ENCODE measurements at regions not wholly inside any gene's neighbourhood (a gene's known extent, or its start where the extent isn't known, plus 50 kb on each side); places are given as distances from the start of the nearest gene placed in this dataset.

- no peak for TF ChIP-seq POLR2AphosphoS5 (IDR thresholded peaks at IDR 0.05; ENCODE audit: low read depth, low read length)
- TF ChIP-seq TAF1 (IDR thresholded peaks at IDR 0.05; ENCODE audit: borderline replicate concordance, low read depth, low read length), result no peak
- TF ChIP-seq POLR2A (IDR thresholded peaks at IDR 0.05; ENCODE audit: low read depth, low read length), result no peak
Measured at GRCh38 chr5:128646176-128646575, 108.1 kb upstream of the FBN2 start.
